ENCODE measurements at regions not wholly inside any gene's neighbourhood (a gene's known extent, or its start where the extent isn't known, plus 50 kb on each side); places are given as distances from the start of the nearest gene placed in this dataset.

DNA sequence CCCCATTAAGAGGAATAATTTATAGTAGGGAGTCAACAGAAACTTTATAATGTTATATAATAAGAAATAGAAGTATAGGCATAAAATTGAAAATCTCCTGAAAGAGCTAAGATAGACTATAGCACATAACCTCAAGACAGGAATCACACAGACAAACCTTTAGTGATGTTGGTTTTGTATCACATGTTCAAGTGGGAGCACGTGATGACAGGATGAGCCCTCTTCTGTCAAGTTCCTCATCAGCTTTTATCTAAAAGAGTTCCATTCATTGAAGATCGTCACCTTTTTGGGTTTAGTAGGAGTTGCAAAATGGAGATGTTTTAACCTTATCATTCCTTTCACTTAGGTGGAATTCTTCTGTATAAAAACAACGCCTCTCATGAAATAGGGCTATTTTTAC is 127.0 kb downstream of the MCHR2 start:
- TF ChIP-seq FOXK1 (CRISPR knock-in tag; IDR thresholded peaks at IDR 0.05) = no peak
- no peak for TF ChIP-seq IRF1 (CRISPR knock-in tag; IDR thresholded peaks at IDR 0.05)
- TF ChIP-seq ZNF263 (CRISPR knock-in tag; IDR thresholded peaks at IDR 0.05; ENCODE audit: low read depth) = no peak
- no peak for TF ChIP-seq PREB (CRISPR knock-in tag; IDR thresholded peaks at IDR 0.05; ENCODE audit: borderline replicate concordance)
- no peak for TF ChIP-seq HMGA2 (CRISPR knock-in tag; IDR thresholded peaks at IDR 0.05)
- no peak for TF ChIP-seq FOXP1 (CRISPR knock-in tag; IDR thresholded peaks at IDR 0.05; ENCODE audit: borderline replicate concordance)
- TF ChIP-seq NFE2L1 (CRISPR knock-in tag; IDR thresholded peaks at IDR 0.05) = no peak
- TF ChIP-seq, protein P1, sequence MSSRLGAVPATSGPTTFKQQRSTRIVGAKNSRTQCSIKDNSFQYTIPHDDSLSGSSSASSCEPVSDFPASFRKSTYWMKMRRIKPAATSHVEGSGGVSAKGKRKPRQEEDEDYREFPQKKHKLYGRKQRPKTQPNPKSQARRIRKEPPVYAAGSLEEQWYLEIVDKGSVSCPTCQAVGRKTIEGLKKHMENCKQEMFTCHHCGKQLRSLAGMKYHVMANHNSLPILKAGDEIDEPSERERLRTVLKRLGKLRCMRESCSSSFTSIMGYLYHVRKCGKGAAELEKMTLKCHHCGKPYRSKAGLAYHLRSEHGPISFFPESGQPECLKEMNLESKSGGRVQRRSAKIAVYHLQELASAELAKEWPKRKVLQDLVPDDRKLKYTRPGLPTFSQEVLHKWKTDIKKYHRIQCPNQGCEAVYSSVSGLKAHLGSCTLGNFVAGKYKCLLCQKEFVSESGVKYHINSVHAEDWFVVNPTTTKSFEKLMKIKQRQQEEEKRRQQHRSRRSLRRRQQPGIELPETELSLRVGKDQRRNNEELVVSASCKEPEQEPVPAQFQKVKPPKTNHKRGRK (CRISPR knock-in tag; IDR thresholded peaks at IDR 0.05; ENCODE audit: borderline replicate concordance) = no peak
- no peak for TF ChIP-seq SMAD4 (CRISPR knock-in tag; IDR thresholded peaks at IDR 0.05)
- TF ChIP-seq TEAD4 (CRISPR knock-in tag; IDR thresholded peaks at IDR 0.05) = no peak
- TF ChIP-seq ZNF138 (CRISPR knock-in tag; conservative IDR thresholded peaks at IDR 0.05) = no peak
- TF ChIP-seq ZNF317 (CRISPR knock-in tag; IDR thresholded peaks at IDR 0.05; ENCODE audit: borderline replicate concordance, low read depth) = no peak
- TF ChIP-seq ETV6 (CRISPR knock-in tag; IDR thresholded peaks at IDR 0.05) = no peak
- TF ChIP-seq NFYB (CRISPR knock-in tag; conservative IDR thresholded peaks at IDR 0.05; ENCODE audit: low read depth) = no peak
- TF ChIP-seq ZNF532 (CRISPR knock-in tag; IDR thresholded peaks at IDR 0.05; ENCODE audit: borderline replicate concordance) = no peak
- no peak for TF ChIP-seq CBFB (CRISPR knock-in tag; IDR thresholded peaks at IDR 0.05; ENCODE audit: low read depth)
- TF ChIP-seq FOXP4 (CRISPR knock-in tag; IDR thresholded peaks at IDR 0.05) = no peak
- TF ChIP-seq ATF3 (CRISPR knock-in tag; conservative IDR thresholded peaks at IDR 0.05) = no peak
- no peak for TF ChIP-seq ZNF396 (CRISPR knock-in tag; IDR thresholded peaks at IDR 0.05; ENCODE audit: borderline replicate concordance)
- ChIA-PET POLR2A (no interaction called here), CTCF (interaction anchor here (1.0 to 4.9 kb wide), 8 partner anchors 37 to 299 kb away, joined by 3 to 63 read pairs (median 4); partner anchors contain the start of gene CCNC)
- H3K27me3 Mint-ChIP-seq (ENCODE audit: low read depth) = peaks cover 14% of the 10 kb centered on the region
- no peak for DNase-seq (ENCODE audit: low spot score)
- no peak overlapping the region for H3K27ac Mint-ChIP-seq
- peaks cover 7% of the 10 kb centered on the region; the same call in 1 of the 2 replicates for H3K4me1 Mint-ChIP-seq
- H3K36me3 Mint-ChIP-seq = no peaks in the 10 kb centered on the region
- H3K4me3 Mint-ChIP-seq = no peak overlapping the region
- ATAC-seq = no peak
- H3K9me3 Mint-ChIP-seq = no peaks in the 10 kb centered on the region
